HG03520 (cell line): ENCODE measurements at regions not wholly inside any gene's neighbourhood (a gene's known extent, or its start where the extent isn't known, plus 50 kb on each side); places are given as distances from the start of the nearest gene placed in this dataset.

ENCODE experiments used
- ATAC-seq: cut with Tn5 transposase; IDR thresholded peaks from one replicate; pipeline ENCODE4 v1.9.1; 2021; ENCODE audit warnings: mild to moderate bottlenecking, moderate library complexity; ENCODE audit not compliant: unreplicated experiment

DNA sequence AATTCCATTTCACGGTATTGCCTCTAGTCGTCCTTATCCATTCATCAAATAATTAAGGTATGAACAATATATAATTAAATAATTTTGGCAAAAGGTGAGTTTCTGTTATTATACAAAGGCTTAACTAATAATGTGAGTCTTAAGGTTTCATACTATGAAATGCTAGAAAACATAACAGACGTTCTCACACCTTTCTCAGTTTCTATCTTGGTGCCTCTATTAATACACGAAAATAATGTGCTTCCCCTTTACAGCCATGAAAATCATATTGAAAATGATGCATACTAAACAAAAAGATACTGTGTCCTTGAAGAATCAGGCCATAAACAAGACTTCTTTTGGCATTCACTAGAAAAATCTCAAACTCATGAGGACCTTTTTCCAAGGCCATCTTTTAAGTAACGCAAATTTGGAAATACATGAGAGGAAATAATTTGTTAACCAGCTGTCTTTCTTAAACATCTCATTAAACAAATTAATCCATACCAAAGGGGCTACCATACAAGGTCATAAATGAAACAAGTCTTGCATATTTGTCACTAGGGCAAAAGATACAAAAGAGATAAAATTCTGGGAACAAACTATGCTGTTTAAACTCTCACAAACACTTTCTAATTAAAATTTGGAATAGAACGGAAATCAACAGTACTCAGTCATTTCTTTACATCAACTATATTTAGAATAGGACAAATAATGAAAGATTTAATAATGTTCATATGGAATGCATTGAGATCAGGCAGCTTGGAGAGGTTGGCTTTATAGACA is 53.9 kb upstream of the CAV2 start:
- ATAC-seq, result no peak

DNA sequence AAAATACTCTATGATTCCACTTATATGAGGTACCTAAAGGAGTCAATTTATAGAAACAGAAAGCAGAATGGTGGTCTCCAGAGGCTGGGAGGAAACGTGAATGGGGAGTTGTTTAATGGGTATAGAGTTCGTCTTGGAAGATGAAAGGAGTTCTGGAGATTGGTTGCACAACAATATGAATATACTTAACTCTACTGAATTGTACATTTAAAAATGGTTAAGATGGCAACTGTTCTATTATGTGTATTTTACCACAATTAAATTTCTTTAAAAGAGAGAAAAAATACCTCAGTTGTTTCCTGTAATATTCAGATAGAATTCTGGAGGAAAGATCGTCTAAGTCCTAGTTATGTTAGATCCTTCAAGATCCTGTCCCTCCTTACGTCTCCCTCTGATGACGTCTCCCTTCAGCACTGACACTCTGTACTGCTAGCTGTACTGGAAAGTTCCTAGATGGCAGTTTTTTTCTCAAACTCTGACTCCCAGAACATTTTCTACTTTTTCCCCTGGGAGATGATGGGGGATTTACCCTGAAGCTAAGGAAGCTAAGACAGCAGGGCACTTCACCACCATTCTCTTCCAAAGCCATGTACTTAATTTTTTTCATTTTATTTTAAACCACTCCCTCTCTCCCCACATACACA is 53.2 kb upstream of the CAV2 start:
- no peak for ATAC-seq

DNA sequence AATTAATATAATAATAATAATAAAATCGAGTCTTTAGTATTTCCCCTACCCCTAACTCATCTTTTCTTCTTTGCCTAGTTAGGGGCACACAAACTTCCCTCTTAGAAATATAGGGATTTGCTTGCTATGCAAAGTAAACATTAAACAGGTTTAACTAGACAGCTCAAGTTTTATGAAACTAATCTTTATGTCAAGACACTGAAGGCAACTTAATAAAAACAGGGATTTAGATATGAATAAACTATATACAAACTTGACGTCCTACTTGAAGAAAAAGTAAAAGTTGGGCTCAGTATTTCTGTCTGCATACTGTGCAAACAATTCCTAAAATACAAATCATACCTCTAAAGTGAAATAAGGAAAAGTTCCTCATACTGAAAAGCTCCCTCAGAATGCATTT is 52.1 kb upstream of the CAV2 start:
- ATAC-seq, result no peak

DNA sequence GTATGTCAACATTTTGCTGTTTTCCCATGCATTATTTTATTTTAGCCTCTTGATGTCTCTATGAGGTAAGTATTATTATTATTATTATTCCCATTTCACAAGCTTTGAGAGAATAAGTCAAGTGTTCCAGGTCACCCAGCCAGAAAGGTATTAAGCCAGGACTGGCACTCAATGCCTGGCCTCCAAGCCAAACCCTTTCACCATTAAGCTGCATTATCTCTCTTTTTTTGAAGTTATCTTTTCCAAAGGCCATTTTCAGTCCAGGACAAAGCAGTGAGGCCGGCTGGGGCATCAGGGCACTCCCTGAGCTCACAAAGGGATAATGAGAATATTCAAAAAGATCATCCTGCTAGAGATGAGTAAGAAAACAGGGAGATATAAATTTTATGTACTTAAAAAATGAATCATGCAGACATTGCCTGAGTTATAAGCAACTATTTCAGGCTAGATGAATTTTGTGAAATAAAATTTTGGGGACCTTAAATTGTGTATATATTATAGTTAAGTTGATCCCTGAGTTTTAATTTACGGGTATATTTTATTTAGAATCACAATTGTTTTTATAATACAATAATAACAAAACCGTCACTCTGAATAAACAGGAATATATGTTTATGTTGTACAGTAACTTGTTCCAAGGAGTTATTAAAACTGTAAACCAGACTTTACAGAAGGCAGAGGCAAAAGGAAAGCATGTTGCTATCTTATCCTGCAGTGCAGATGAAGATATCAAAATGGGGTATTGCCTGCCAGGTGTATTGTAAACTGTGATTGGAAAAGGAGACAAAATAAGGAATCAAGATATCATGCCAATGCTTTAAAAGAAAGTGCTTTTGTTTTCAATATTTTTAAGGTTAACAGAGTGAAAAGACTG is 51.3 kb upstream of the CAV2 start:
- ATAC-seq, result no peak

DNA sequence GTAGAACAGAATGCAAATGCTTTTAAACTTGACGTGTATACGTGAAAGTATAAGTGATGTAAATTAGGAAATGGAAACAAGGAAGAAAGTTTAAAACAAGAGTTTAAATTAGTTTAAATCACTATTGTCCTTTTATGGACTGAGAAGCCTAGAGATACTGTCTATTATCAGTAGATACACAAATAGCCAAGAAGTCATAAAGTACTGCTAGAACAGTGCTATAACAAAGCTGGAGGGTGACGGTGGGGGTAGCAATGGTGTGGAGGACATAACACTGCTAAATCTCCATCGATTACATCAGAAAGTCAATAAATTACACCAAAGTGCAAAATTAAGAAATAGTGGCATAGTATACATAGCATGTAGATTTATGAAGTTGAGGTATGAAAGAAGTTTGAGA is 50.1 kb upstream of the CAV2 start:
- ATAC-seq, result no peak
